ENCODE measurements at regions not wholly inside any gene's neighbourhood (a gene's known extent, or its start where the extent isn't known, plus 50 kb on each side); places are given as distances from the start of the nearest gene placed in this dataset.

DNA sequence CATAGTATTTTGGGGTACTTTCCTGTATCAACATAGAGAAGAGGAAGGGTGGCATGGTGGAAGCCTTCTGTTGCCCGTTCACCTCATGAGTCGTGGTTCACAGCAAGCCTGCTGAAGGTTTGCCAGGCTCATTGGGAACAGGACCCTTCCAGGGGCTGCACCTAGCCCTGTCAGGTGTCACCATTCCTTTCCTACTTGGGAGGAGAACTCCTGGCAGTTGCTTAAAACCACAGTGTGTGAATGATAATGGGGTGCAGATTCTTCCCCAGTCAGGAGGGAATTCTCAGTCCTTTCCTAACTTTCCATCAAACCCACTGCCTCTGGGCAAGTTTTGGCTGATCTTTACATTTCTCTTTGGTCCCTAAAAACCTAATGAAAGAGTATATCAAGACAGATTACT, 99.4 kb upstream of the CTNND2 start:
- DNase-seq (ENCODE audit: low spot score), result no peak

DNA sequence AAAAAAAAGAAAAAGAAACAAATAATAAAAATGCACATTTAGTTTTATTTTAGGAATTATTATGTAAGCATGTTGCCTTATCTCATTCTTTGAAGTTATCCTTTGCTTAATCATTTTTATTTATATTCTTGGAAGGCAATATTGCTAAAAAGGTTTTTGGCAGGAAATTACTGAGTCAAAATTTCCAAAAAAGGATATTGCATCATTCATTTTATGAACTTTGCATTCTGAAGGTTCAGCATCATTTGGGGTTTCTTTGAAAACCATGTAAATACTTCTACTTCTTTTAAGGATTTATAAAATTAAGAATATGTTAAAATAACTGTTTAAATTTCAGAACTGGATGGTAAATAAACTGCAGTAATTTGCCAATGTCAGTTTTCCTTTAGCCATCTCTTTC, 94.2 kb upstream of the CTNND2 start:
- no peak for DNase-seq (ENCODE audit: low spot score)

DNA sequence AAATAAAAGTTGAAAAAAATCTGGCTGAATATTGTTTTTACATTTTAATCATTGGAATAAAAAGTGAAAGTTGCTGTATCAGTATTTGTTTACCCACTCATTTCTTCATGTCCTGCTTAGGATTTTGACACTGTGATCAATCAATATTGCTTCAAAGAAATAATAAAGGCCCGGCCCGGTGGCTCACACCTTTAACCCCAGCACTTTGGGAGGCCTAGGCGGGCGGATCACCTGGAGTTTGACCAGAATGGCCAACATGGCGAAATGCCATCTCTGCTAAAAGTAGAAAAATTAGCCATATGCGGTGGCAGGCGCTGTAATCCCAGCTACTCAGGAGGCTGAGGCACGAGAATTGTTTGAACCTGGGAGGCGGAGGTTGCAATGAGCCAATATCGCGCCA, 93.7 kb upstream of the CTNND2 start:
- no peak for DNase-seq (ENCODE audit: low spot score)

DNA sequence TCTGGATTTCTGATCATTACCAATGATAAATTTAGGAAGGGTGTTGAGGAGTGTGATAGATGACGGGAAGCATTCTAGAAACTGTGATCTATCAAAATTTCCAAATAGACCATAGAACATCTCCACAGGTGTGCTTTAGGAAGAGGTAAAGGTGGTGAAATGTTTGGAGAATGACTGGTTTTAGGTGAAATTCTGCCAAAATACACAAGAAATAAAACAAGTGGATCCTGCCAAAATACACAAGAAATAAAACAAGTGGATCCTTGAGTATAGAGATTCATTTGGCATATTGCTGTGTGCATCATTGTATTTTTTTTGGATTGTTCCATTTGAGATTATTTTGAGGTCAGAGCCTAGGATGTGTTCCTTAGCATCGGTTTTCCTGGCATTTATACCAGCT, 88.3 kb upstream of the CTNND2 start:
- DNase-seq (ENCODE audit: low spot score), result no peak

DNA sequence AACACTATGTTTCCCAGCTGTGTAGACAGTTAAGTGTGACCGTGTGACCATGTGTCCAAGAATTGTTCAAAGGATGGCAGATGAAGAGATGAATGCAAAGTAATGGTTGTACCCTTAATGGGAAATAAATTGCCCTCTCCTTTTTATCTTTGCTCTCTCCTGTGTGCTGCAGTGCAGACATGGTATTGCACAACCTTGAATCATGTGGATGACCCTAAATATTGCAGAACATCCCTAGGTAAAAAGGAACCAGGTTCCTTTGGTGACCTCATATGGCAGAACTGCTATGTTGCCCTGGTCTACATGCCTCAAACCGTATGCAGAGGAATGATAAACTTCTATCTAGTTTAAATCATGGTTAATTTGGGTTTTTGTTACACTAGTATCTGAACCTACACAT, 81.7 kb upstream of the CTNND2 start:
- no peak for DNase-seq (ENCODE audit: low spot score)

DNA sequence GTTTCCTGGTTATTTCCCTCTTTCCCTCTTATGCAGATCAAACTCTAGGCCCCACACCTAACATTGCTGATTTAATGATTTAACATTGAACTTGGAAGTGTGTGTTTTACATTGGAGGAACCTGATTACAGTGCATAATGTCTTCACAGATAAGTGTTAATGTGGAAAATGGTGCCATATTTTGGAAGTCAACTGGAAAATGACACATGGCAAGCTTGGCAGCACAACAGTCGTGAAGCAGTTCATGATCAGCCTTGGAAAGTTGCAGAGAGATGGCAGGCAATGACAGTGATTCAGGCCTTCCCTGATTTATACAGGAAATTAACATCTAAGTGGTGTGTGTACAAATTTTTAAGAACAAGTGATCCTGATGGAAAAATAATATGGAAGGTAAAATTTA, 80.0 kb upstream of the CTNND2 start:
- no peak for DNase-seq (ENCODE audit: low spot score)

DNA sequence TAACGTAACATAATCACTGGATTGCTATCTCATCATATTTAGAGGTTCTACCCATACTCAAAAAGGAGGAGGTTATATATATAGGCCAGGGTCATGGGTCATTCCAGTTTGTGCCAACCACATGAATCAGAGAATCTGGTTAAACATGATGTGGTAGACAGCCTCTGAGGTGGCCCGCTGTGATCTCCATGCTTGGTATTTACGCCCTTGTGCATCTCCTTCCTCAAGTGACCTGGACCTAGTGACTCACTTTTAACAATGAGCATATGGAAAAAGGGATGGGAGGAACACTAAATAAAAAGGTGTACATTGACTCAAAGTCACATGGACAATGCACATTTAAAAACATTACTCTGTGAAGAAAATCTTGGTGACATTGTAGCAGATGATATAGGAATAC, 77.7 kb upstream of the CTNND2 start:
- no peak for DNase-seq (ENCODE audit: low spot score)

DNA sequence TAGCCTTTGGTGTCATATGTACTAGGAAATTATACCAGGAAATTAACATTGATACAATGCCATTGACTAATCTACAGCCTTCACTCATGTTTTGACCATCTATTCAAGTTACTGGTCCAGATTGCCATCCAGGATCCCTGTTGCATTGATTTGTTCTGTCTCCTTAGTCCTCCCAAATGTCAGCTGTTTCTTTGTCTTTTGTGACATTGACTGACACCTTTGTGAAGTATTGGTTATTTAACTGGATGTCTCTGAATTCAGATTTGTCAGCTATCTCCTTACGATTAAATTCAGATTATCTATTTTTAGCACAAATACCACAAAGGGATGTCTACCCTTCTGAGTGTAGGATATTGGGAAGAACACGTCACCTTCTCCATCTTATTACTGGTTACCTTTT, 73.7 kb upstream of the CTNND2 start:
- DNase-seq (ENCODE audit: low spot score), result no peak

DNA sequence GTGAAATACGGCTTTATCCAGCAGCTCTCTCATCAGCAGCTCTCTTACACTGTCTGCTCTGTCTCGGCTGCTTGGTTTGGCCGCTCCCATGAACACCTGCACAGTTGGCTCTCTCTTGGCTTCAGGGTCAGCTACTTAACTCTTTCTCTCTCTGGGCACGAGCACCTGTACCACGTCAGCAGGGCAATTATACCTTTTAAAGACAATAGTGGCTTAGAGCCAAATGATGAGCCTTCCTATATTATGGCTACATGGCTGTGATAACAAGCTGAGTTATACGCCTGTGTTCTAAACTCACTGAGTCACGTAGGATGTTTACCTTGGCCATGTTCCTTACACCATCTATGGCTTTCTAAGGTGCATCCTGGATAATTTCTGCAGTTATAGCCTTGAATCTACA, 69.2 kb upstream of the CTNND2 start:
- DNase-seq (ENCODE audit: low spot score), result no peak

DNA sequence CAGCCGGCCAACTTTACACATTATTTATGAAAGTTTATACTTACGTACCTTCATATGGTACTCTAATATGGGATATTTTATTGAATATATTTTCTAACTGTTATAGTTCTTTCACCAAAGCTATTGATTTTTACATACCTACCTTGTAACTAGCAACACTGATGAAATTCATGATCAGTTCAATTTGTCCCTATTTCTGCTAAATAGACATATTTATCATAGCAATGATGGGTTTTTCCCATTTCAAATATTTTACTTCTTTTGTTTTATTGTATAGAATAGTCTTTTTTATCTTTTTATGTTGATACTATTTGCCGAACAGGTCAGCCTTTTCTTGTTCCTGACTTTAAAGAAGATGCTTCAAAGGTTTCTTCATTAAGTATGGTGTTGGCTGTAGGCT, 59.0 kb upstream of the CTNND2 start:
- no peak for DNase-seq (ENCODE audit: low spot score)

DNA sequence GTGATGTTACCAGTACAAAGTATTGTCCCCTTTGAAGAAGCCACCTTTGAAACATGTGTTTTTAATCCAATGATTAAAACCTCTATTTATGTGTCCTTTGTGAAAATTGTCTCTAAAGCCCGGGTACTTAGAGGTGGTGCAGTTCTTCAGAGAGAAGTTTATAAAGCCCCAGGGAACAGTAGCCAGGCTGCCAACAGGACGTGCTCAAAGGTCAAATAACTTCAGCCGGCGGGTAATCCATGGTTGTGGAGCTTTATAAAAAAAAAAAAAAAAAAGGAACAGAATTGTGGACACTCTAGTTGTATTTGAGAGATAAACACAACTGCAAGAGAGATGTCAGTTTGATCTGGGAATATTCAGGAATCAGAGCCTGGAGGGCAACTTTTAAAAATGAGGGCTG, 57.9 kb upstream of the CTNND2 start:
- no peak for DNase-seq (ENCODE audit: low spot score)

DNA sequence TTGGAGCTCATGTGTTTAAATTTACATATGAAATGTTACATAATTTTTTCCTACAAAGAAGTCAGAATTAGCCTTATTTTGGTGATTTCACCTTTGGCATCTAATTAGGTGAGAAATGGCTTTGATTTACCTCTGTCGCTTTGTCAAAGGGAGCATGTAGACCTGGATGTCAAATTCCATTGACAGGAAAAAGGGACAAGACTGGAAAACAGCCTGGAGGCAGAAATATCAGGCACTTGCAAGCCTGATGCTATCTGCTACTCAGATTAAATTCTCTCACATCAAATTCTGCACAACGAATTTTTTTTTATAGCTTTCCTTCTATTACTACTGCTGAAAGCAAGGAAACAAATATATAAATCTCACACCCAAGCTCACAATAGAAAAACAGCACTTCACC, 54.1 kb upstream of the CTNND2 start:
- no peak for DNase-seq (ENCODE audit: low spot score)

DNA sequence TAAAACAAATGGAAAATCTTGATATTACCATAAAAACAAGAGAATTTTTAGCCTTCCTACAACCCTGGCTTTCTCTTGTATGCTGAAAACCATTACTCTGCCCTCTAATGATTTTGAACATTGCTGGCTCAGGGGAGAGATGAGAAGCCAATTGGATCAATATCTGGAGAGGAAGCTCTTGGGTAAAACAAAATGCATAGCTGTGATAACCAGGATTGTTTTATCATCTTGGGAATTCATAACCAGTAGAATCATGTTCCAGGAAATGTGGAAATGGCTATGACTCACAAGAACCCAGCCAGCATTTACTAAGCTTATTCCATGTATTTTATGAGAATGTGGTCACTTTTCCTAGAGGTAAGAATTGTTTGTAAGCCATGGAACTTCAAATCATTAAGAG, 51.1 kb upstream of the CTNND2 start:
- DNase-seq (ENCODE audit: low spot score), result no peak

Measured in AG20443 (cell line).